GM18507 (cell line): ENCODE measurements at regions not wholly inside any gene's neighbourhood (a gene's known extent, or its start where the extent isn't known, plus 50 kb on each side); places are given as distances from the start of the nearest gene placed in this dataset.
A peak's percentile ranks its signal among the peaks of the same experiment; 100 is the strongest.

Experiments
- DNase-seq: peaks from one replicate; pipeline ENCODE4 v3.0.0; 2011; ENCODE audit warnings: low read depth; ENCODE audit not compliant: insufficient read length; ENCODE audit errors: extremely low spot score
- FAIRE-seq: peaks from 2 replicates; lab custom pipeline; 2011; peaks lifted over from hg19 to GRCh38; lab: Jason Lieb, UNC

GRCh38 chr13:105144936-105145335, 1390.5 kb downstream of the EFNB2 start:
- DNase-seq (no peak), FAIRE-seq (no peak)

GRCh38 chr13:105144020-105144419, 1391.4 kb downstream of the EFNB2 start:
- no peak for FAIRE-seq
- no peak for DNase-seq

- DNase-seq (no peak), FAIRE-seq (no peak)
Measured at GRCh38 chr13:105142556-105142955, 1392.9 kb downstream of the EFNB2 start.

DNA sequence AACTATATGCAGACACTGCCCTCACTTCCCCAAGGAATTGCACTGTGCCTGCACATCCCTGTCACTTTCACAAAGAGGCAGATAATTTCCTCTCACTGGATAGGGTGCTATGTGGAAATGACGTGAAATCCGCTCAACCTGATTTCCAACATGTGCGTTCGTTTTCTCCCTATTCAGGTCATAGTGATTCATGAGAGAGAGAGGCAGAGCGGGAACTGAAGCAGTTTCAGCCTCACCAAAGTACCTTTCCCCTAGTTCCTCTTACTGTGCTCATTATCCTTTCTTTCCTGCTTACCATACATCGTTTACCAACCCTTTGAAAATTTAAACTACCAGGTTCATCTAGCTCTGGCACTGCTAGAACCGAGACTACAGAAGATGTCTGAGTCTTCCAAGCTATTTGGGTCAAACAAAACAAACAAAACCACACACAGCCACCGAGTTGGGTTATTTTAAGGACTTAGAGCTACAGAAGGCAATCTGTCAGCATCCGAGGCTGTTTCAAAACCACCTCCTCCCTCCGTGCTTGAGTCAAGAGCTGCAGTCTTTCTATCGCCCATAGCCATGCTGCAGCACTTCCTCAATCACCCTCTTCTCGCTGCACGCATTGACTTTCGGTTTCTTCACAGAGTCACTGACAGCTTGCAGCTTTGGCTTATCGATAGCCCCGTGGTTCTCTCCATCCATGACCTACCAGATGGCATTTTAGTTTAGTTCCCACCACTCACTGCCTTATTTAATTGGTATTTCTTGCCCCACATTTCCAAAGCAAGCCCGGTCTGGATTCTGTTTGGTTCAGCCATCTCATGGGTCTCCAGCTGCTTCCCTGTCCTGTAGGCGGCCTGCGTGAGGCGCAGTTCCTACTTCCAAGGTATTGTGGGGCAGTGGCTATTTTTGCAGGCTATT, 1395.8 kb downstream of the EFNB2 start:
- FAIRE-seq = peak; percentile 95
- peak; percentile 46 for DNase-seq

DNA sequence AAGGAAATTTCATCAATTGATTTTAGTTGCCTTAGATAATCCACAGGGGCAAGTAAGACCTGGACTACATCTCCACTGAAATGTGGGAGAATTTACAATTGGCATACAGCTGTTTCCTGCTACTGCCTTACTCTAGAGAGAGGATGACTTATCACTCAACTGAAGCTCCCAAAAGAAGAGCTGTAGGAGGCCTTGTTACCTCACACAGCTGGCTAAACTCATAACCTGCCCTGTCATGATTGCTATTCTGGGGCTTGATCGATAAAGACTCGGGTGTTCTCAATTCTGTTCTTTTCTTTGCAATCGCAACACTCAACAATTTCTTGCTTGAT, 1396.4 kb downstream of the EFNB2 start:
- no peak for FAIRE-seq
- no peak for DNase-seq

- no peak for DNase-seq
- no peak for FAIRE-seq
Measured at GRCh38 chr13:105135852-105136615, 1399.4 kb downstream of the EFNB2 start.

DNA sequence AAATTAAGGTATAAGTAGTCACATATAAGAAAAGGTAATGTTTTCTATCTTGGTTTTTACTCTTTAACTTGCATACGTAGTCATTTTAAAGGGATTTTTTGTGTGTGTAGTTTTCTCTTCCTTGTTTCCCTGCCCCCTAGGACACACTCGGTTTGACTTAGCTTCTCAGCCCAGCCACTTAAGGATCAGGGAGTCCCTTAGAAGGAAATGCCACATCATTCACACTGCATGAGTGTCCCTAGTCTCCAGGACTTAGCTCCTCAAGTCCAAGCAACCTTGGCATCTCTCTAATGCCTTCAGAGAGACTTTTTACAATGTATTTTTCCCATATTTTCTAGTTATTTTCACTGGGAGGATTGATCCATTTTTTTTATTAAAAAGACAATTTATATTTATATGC, 1407.7 kb downstream of the EFNB2 start:
- FAIRE-seq (no peak), DNase-seq (no peak)

DNA sequence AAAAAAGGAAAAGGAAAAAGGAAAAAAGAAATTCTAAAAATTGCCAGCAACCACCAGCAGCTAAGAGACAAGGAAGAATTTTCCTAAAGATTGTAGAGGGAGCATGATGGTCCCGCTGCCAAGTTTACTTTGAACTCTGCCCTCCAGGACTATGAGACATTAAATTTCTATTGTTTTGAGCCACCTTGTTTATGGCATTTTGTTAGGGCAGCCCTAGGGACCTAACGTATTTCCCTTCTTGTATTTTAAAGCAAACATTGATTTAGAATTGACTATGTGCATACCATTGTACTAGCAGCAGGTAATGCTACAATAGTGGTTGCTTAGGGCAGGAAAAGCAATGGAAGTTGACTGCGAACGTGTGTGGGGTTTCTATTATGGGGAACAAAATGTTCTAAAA, 1414.2 kb downstream of the EFNB2 start:
- no peak for FAIRE-seq
- DNase-seq = no peak

DNA sequence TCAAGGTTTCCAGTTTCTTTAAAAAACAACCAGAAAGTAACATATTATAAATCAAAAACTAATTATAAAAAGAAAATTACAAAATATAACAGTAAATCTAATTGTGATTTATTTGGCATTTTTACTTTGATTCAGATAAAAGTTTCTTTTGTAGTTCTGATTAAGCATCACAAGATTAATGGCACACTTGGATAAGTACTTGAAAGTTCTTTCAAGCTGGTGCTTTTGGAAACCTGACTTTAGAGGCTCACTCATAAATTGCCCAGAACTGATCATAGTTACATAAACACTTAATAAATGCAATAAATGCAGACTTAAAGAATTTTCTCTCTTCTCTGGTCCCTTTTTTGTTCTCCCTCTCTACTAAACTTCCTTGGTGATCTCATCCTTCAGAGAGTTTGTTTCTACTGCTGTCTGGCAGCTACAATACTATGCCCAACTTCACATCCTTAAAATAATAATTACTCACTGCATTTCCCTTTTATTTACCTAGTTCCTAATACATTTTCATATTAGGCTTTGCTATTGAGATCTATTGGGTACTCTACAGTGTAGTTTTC, 1417.0 kb downstream of the EFNB2 start:
- no peak for FAIRE-seq
- DNase-seq = no peak

GRCh38 chr13:105116966-105117365, 1418.5 kb downstream of the EFNB2 start:
- FAIRE-seq = no peak

GRCh38 chr13:105112561-105112960, 1422.9 kb downstream of the EFNB2 start:
- FAIRE-seq (no peak), DNase-seq (no peak)

More at GRCh38 chr13:105116966-105117365, 1418.5 kb downstream of the EFNB2 start:
- no peak for DNase-seq

DNA sequence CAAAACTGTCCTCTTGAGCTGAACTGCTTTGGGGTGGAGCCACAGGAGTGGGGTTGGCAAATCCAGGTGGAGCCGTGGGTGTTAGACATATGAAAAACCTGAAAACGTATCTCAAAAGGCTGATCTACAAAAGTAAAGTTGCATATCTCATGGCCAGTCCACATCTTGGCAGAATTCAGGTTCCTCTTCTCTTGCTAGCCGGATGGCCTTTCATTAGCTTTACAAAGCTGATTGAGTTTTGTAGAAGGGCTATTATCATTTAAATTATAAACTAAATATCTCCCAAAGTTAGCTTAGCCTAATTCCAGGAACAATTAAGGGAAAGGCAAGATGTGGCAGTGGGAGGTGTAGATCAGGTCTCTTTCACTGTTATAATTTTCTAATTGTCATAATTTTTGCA, 1427.7 kb downstream of the EFNB2 start:
- DNase-seq = no peak
- FAIRE-seq = no peak

- FAIRE-seq (no peak), DNase-seq (no peak)
Measured at GRCh38 chr13:105105471-105105870, 1430.0 kb downstream of the EFNB2 start.

- DNase-seq (no peak), FAIRE-seq (no peak)
Measured at GRCh38 chr13:105097521-105097920, 1437.9 kb downstream of the EFNB2 start.

GRCh38 chr13:105089858-105090643, 1445.4 kb downstream of the EFNB2 start:
- no peak for DNase-seq
- FAIRE-seq = no peak

DNA sequence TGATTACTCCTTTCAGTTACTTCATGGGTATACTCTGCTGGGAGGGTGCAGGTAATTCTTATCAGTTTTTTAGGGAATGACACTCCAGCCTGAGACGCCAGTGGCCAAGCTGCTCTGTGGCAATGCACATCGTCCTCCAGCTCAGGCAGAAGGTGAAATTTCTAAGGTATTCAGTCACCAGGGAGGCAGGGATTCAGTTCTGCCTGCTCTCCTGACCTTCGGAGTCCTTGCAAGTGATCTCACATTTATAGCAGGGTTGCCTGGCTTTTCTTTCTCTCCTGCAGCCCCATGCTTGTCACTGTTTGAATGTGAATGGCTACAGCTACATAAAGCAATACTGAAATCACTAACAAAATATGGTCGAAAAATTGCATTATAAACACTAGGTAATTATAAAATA, 1447.5 kb downstream of the EFNB2 start:
- DNase-seq = no peak

GRCh38 chr13:105084931-105085330, 1450.5 kb downstream of the EFNB2 start:
- FAIRE-seq = no peak
- DNase-seq = no peak

More for the DNA sequence above, 1447.5 kb downstream of the EFNB2 start:
- no peak for FAIRE-seq

GRCh38 chr13:105083992-105084391, 1451.5 kb downstream of the EFNB2 start:
- DNase-seq = no peak

GRCh38 chr13:105074755-105075154, 1460.7 kb downstream of the EFNB2 start:
- FAIRE-seq = no peak
- DNase-seq = no peak

More at GRCh38 chr13:105083992-105084391, 1451.5 kb downstream of the EFNB2 start:
- FAIRE-seq = no peak

DNA sequence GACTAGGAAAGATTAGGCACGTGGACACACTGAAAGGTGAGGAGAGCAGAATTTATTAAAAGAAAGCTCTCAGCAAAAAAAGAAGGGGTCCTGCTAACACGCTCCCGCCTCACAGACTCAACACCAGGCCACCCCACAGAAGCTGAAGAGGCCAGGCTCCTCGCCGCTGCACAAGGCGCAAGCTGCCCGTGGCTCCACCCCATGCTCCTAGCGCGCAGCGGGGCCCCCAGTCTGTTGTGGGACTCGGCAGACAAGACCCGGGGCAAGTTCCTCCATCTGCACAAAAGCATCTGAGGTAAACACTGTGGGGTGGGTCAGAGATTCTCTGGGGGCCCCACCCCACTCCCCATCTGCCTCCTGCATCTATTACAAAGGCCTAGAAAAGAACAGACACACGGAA, 1462.4 kb downstream of the EFNB2 start:
- DNase-seq = no peak
- FAIRE-seq = no peak
